SK-N-SH (cell line): ENCODE measurements at regions not wholly inside any gene's neighbourhood (a gene's known extent, or its start where the extent isn't known, plus 50 kb on each side); places are given as distances from the start of the nearest gene placed in this dataset.

Source experiments
- CHD2 ChIP-seq: fragments of 150-350 bp; IDR thresholded peaks from 2 replicates; pipeline ENCODE4 v1.6.1; 2018; ENCODE audit warnings: low read length; ENCODE audit not compliant: partially characterized antibody
- CTCF ChIP-seq: fragments of 200-600 bp; sonication (generic); IDR thresholded peaks from 2 replicates; pipeline ENCODE4 v1.6.1; 2017; ENCODE audit warnings: antibody characterized with exemption, mild to moderate bottlenecking, moderate library complexity
- EZH2phosphoT487 ChIP-seq: fragments of 200-600 bp; sonication (generic); IDR thresholded peaks from 2 replicates; pipeline ENCODE4 v1.6.1; 2017; ENCODE audit warnings: low read depth, mixed run types, mild to moderate bottlenecking, antibody characterized with exemption, moderate library complexity, borderline replicate concordance
- GABPA ChIP-seq: IDR thresholded peaks from 2 replicates; pipeline ENCODE4 v1.4.0; 2012; ENCODE audit warnings: low read depth, mild to moderate bottlenecking
- GATA2 ChIP-seq: sonication (generic); formaldehyde crosslinking; IDR thresholded peaks from 2 replicates; pipeline ENCODE4 v1.5.0; 2020; ENCODE audit warnings: mild to moderate bottlenecking, missing genetic modification reagents
- MAX ChIP-seq: IDR thresholded peaks from 2 replicates; pipeline ENCODE4 v1.4.0; 2012; ENCODE audit warnings: low read depth
- POLR2AphosphoS5 ChIP-seq: IDR thresholded peaks from 2 replicates; pipeline ENCODE4 v1.6.1; 2012; ENCODE audit warnings: low read depth, low read length
- RAD21 ChIP-seq: IDR thresholded peaks from 2 replicates; pipeline ENCODE4 v1.6.1; 2012; ENCODE audit warnings: mild to moderate bottlenecking, low read length
- RCOR1 ChIP-seq: fragments of 150-350 bp; IDR thresholded peaks from 2 replicates; pipeline ENCODE4 v1.6.1; 2017; ENCODE audit warnings: antibody characterized with exemption, low read length
- RFX5 ChIP-seq: IDR thresholded peaks from 2 replicates; pipeline ENCODE4 v1.6.1; 2012; ENCODE audit warnings: mild to moderate bottlenecking, improper control_type of control experiment, low read length
- SIN3A ChIP-seq: IDR thresholded peaks from 2 replicates; pipeline ENCODE4 v1.6.1; 2012; ENCODE audit warnings: low read depth, mild to moderate bottlenecking, low read length, moderate library complexity, borderline replicate concordance
- TAF1 ChIP-seq: IDR thresholded peaks from 2 replicates; pipeline ENCODE4 v1.6.1; 2012; ENCODE audit warnings: low read depth, mild to moderate bottlenecking, low read length, moderate library complexity, borderline replicate concordance
- TF ChIP-seq, protein P1 (sequence below): fragments of 150-350 bp; IDR thresholded peaks from 2 replicates; pipeline ENCODE4 v1.6.1; 2017; ENCODE audit warnings: antibody characterized with exemption, low read length, low read depth, borderline replicate concordance
- TF ChIP-seq, protein P2 (sequence below): IDR thresholded peaks from 2 replicates; pipeline ENCODE4; 2012

DNA sequence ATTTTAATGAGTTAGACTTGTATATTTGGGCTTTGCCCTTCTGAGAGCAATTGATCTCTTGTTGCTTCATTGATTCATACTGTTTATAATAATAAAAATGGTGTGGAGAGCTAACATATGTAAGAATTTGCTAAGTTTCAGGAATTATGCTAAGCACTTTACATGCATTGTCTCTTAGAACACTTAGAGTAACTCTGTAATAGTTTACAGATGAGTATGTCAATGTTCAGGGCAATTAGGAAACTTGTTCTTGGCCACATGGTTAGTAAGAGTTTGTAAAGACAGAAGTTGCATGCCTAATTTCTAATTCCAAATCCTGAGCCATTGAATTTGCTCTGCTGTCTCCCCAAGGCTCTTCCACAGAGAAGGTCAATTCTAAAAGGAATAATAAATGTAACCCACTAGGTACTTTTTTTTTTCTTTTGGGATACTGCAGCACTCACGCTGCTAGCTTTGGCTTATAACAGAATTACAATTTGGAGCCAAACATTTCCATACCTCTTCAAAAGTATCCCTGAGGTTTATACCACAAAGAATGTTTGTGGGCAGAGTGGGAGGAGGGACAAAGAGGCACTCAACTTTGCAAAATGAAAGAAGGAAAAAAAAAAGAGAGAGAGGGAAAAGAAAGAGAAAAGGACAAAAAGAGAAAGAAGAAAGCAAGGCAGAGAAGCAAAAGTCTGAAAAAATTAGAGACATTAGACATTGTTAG is 232.4 kb downstream of the CALCRL start:
- no peak for TF ChIP-seq RAD21
- no peak for TF ChIP-seq POLR2AphosphoS5
- TF ChIP-seq CTCF: no peak
- TF ChIP-seq RCOR1: no peak
- TF ChIP-seq RFX5: no peak
- TF ChIP-seq EZH2phosphoT487: no peak
- TF ChIP-seq CHD2: no peak
- no peak for TF ChIP-seq GATA2
- TF ChIP-seq MAX: no peak
- TF ChIP-seq, protein P1, sequence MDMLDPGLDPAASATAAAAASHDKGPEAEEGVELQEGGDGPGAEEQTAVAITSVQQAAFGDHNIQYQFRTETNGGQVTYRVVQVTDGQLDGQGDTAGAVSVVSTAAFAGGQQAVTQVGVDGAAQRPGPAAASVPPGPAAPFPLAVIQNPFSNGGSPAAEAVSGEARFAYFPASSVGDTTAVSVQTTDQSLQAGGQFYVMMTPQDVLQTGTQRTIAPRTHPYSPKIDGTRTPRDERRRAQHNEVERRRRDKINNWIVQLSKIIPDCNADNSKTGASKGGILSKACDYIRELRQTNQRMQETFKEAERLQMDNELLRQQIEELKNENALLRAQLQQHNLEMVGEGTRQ: no peak
- TF ChIP-seq TAF1: no peak
- no peak for TF ChIP-seq SIN3A
- no peak for TF ChIP-seq GABPA
- TF ChIP-seq, protein P2, sequence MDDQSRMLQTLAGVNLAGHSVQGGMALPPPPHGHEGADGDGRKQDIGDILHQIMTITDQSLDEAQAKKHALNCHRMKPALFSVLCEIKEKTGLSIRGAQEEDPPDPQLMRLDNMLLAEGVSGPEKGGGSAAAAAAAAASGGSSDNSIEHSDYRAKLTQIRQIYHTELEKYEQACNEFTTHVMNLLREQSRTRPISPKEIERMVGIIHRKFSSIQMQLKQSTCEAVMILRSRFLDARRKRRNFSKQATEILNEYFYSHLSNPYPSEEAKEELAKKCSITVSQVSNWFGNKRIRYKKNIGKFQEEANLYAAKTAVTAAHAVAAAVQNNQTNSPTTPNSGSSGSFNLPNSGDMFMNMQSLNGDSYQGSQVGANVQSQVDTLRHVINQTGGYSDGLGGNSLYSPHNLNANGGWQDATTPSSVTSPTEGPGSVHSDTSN: no peak
